AG09319 (cell line): ENCODE measurements at regions not wholly inside any gene's neighbourhood (a gene's known extent, or its start where the extent isn't known, plus 50 kb on each side); places are given as distances from the start of the nearest gene placed in this dataset.

Source experiments
- DNase-seq: peaks from one replicate; pipeline ENCODE4 v3.0.0-alpha.2; 2010; ENCODE audit warnings: low read depth; ENCODE audit errors: extremely low read depth
- CTCF ChIP-seq: IDR thresholded peaks from 2 replicates; pipeline ENCODE4 v1.5.1; 2011; ENCODE audit warnings: low read depth, mild to moderate bottlenecking, inconsistent platforms, low read length, moderate library complexity

- no peak for DNase-seq
- TF ChIP-seq CTCF: no peak
Measured at GRCh38 chr22:27452245-27452644, 349.3 kb downstream of the MN1 start.

GRCh38 chr22:27452922-27453321, 348.6 kb downstream of the MN1 start:
- no peak for TF ChIP-seq CTCF
- no peak for DNase-seq

- DNase-seq: no peak
- TF ChIP-seq CTCF: no peak
Measured at GRCh38 chr22:27453725-27454124, 347.8 kb downstream of the MN1 start.

GRCh38 chr22:27454807-27455450, 346.6 kb downstream of the MN1 start:
- no peak for TF ChIP-seq CTCF
- no peak for DNase-seq

GRCh38 chr22:27455526-27455925, 346.0 kb downstream of the MN1 start:
- DNase-seq: no peak
- no peak for TF ChIP-seq CTCF

GRCh38 chr22:27456696-27457503, 344.7 kb downstream of the MN1 start:
- no peak for TF ChIP-seq CTCF
- no peak for DNase-seq

- DNase-seq: no peak
- TF ChIP-seq CTCF: no peak
Measured at GRCh38 chr22:27459999-27460398, 341.6 kb downstream of the MN1 start.
